PC-9 (cell line): ENCODE measurements at regions not wholly inside any gene's neighbourhood (a gene's known extent, or its start where the extent isn't known, plus 50 kb on each side); places are given as distances from the start of the nearest gene placed in this dataset.
A peak's percentile ranks its signal among the peaks of the same experiment; 100 is the strongest.

Source experiments
- BruUV-seq: library from RNA; stranded (reverse); fragments of 400-500 nt; replicated peaks from 2 replicates; lab custom pipeline; 2021; lab: Mats Ljungman, UMichigan
- CTCF ChIA-PET: fragments of 300-600 bp; sonication (Branson Sonifier 250); formaldehyde crosslinking; loops from one replicate; lab custom pipeline; 2022; ENCODE audit warnings: antibody characterized with exemption; lab: Charles Lee
- POLR2A ChIA-PET: fragments of 300-600 bp; sonication (Branson Sonifier 250); formaldehyde crosslinking; loops from one replicate; lab custom pipeline; 2022; ENCODE audit warnings: antibody characterized with exemption; ENCODE audit not compliant: unreplicated experiment; lab: Charles Lee
- DNase-seq, 2 experiments: peaks; one replicate each; pipeline versions ENCODE4 v3.0.0 to v3.0.0-alpha.2; 2015 to 2022; ENCODE audit warnings: mixed read lengths in 1 of 2
- H2AFZ ChIP-seq: fragments of 200-600 bp; sonication (generic); 2 replicates; pipeline ENCODE4 v1.8.1; 2017; ENCODE audit warnings: antibody characterized with exemption
- H3F3A ChIP-seq: fragments of 200-600 bp; sonication (generic); 2 replicates; pipeline ENCODE4 v1.8.1; 2017; ENCODE audit warnings: antibody characterized with exemption, mild to moderate bottlenecking, low read depth; ENCODE audit not compliant: insufficient read depth
- H3K27ac ChIP-seq: fragments of 200-600 bp; sonication (generic); 2 replicates; pipeline ENCODE4 v1.6.1; 2016; ENCODE audit warnings: mixed run types
- H3K27me3 ChIP-seq: fragments of 200-600 bp; sonication (generic); 2 replicates; pipeline ENCODE4 v1.6.1; 2016; ENCODE audit warnings: low read depth, mixed run types; ENCODE audit not compliant: insufficient read depth
- H3K36me3 ChIP-seq: fragments of 200-600 bp; sonication (generic); 2 replicates; pipeline ENCODE4 v1.6.1; 2016; ENCODE audit warnings: low read depth, mixed run types
- H3K4me1 ChIP-seq: fragments of 200-600 bp; sonication (generic); replicated peaks from 2 replicates; pipeline ENCODE4 v1.6.1; 2016; ENCODE audit warnings: mixed run types; ENCODE audit not compliant: insufficient read depth
- H3K4me2 ChIP-seq: fragments of 200-600 bp; sonication (generic); 2 replicates; pipeline ENCODE4 v1.6.1; 2017; ENCODE audit warnings: mixed run types
- H3K4me3 ChIP-seq: fragments of 200-600 bp; sonication (generic); 2 replicates; pipeline ENCODE4 v1.6.1; 2016; ENCODE audit warnings: mixed run types
- H3K79me2 ChIP-seq: fragments of 200-600 bp; sonication (generic); 2 replicates; pipeline ENCODE4 v1.6.1; 2017; ENCODE audit warnings: low read depth, mixed run types
- H3K9me2 ChIP-seq: fragments of 200-600 bp; sonication (generic); 2 replicates; pipeline ENCODE4 v1.8.1; 2017; ENCODE audit warnings: mild to moderate bottlenecking; ENCODE audit not compliant: insufficient read depth
- H3K9me3 ChIP-seq: fragments of 200-600 bp; sonication (generic); 2 replicates; pipeline ENCODE4 v1.8.1; 2016; ENCODE audit warnings: low read depth; ENCODE audit not compliant: insufficient read depth
- H4K20me1 ChIP-seq: fragments of 200-600 bp; sonication (generic); 2 replicates; pipeline ENCODE4 v1.8.1; 2017; ENCODE audit not compliant: insufficient read depth
- EZH2 ChIP-seq: fragments of 200-600 bp; sonication (generic); IDR thresholded peaks from 2 replicates; pipeline ENCODE4 v1.8.0; 2017; ENCODE audit warnings: antibody characterized with exemption, low read depth
- intact Hi-C: fragments of 100-400 bp; cut with micrococcal nuclease; formaldehyde crosslinking; loops from one replicate; pipeline ENCODE4 v1.10.0; 2022; ENCODE audit not compliant: unreplicated experiment
- TF ChIP-seq, protein P1 (sequence below): fragments of 200-600 bp; sonication (generic); conservative IDR thresholded peaks from 2 replicates; pipeline ENCODE4 v1.6.1; 2017; ENCODE audit warnings: mixed run types, antibody characterized with exemption, mild to moderate bottlenecking, moderate library complexity

GRCh38 chr11:13166036-13166435 lies 111.6 kb upstream of the BMAL1 start:
- BruUV-seq: no TSS peak

DNA sequence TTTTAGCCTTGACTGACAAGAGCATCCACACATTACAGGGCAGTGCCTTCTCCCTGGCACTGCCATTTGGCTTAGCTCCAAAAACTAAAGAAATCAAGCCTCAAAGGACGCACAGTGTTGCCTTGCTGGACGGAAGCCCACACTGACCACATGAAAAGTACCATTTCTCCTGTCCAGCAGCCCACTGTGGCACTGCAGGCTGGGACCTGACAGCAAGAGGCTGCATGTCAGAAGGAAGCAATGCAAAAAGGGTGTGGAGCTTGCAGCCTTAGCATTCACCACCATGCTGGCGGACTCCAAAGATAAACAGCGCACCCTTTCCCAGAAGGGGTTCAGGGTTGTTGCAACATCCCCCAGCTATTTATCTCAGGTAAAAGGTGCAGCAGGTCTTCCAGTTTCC lies 109.3 kb upstream of the BMAL1 start:
- no peak overlapping the region; the same call in 1 of the 2 replicates for H3K4me2 ChIP-seq
- no TSS peak for BruUV-seq

More at GRCh38 chr11:13166036-13166435, 111.6 kb upstream of the BMAL1 start:
- Histone ChIP-seq H3K36me3 (no peaks in the 10 kb centered on the region), H3K27me3 (no peaks in the 10 kb centered on the region), H3K79me2 (no peaks in the 10 kb centered on the region), H3K27ac (no peak overlapping the region), H3K9me2 (no peaks in the 10 kb centered on the region), H4K20me1 (no peaks in the 10 kb centered on the region), H3K4me1 (peaks cover 21% of the 10 kb centered on the region), H2AFZ (no peak overlapping the region), H3K9me3 (no peaks in the 10 kb centered on the region), H3F3A (no peaks in the 10 kb centered on the region), H3K4me3 (no peak overlapping the region), H3K4me2 (no peak overlapping the region)
- ChIA-PET CTCF (no interaction called here), POLR2A (no interaction called here)
- TF ChIP-seq, protein P1, sequence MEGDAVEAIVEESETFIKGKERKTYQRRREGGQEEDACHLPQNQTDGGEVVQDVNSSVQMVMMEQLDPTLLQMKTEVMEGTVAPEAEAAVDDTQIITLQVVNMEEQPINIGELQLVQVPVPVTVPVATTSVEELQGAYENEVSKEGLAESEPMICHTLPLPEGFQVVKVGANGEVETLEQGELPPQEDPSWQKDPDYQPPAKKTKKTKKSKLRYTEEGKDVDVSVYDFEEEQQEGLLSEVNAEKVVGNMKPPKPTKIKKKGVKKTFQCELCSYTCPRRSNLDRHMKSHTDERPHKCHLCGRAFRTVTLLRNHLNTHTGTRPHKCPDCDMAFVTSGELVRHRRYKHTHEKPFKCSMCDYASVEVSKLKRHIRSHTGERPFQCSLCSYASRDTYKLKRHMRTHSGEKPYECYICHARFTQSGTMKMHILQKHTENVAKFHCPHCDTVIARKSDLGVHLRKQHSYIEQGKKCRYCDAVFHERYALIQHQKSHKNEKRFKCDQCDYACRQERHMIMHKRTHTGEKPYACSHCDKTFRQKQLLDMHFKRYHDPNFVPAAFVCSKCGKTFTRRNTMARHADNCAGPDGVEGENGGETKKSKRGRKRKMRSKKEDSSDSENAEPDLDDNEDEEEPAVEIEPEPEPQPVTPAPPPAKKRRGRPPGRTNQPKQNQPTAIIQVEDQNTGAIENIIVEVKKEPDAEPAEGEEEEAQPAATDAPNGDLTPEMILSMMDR: no peak
- TF ChIP-seq EZH2: no peak
- DNase-seq: no peak
- intact Hi-C loops: loop anchor here (5.0 kb wide), 1 partner anchor 199 kb away; no protein-coding TSS in a partner anchor

GRCh38 chr11:13169709-13170108 lies 107.9 kb upstream of the BMAL1 start:
- Histone ChIP-seq H3K27ac (no peak overlapping the region), H3K79me2 (no peaks in the 10 kb centered on the region), H3K4me1 (peaks cover 21% of the 10 kb centered on the region), H3K36me3 (no peaks in the 10 kb centered on the region), H2AFZ (no peak overlapping the region), H3F3A (no peaks in the 10 kb centered on the region), H4K20me1 (no peaks in the 10 kb centered on the region), H3K4me3 (no peak overlapping the region), H3K27me3 (no peaks in the 10 kb centered on the region), H3K4me2 (no peak overlapping the region), H3K9me2 (no peaks in the 10 kb centered on the region), H3K9me3 (no peaks in the 10 kb centered on the region)
- peak; percentile 32 to 50 for DNase-seq
- intact Hi-C loops: loop anchor here (5.0 kb wide), 1 partner anchor 202 kb away; no protein-coding TSS in a partner anchor
- no TSS peak for BruUV-seq
- TF ChIP-seq, protein P1: no peak
- no peak for TF ChIP-seq EZH2
- CTCF ChIA-PET: interaction anchor here (1.1 to 1.5 kb wide), 2 partner anchors 47 to 206 kb away, joined by 3 to 7 read pairs; no protein-coding TSS in a partner anchor
- POLR2A ChIA-PET: no interaction called here

More for the DNA sequence above, 109.3 kb upstream of the BMAL1 start:
- intact Hi-C loops: loop anchor here (5.0 kb wide), 1 partner anchor 201 kb away; no protein-coding TSS in a partner anchor
- H3K9me3 ChIP-seq: no peaks in the 10 kb centered on the region
- peak; percentile 43 to 67 for DNase-seq
- H3K36me3 ChIP-seq: no peaks in the 10 kb centered on the region
- no peaks in the 10 kb centered on the region for H4K20me1 ChIP-seq
- H3K9me2 ChIP-seq: no peaks in the 10 kb centered on the region
- H3K4me1 ChIP-seq: peaks cover 21% of the 10 kb centered on the region
- H3F3A ChIP-seq: no peaks in the 10 kb centered on the region
- ChIA-PET POLR2A (interaction anchor here (0.6 to 0.7 kb wide), 5 partner anchors 48 to 837 kb away, joined by 3 to 12 read pairs (median 6); no protein-coding TSS in a partner anchor), CTCF (no interaction called here)
- H3K27me3 ChIP-seq: no peaks in the 10 kb centered on the region
- H3K4me3 ChIP-seq: no peak overlapping the region
- H3K79me2 ChIP-seq: no peaks in the 10 kb centered on the region
- no peak for TF ChIP-seq EZH2
- TF ChIP-seq, protein P1: no peak
- H3K27ac ChIP-seq: no peak overlapping the region
- H2AFZ ChIP-seq: no peak overlapping the region
